Neuronal stem cell (in vitro differentiated cells): ENCODE measurements at regions not wholly inside any gene's neighbourhood (a gene's known extent, or its start where the extent isn't known, plus 50 kb on each side); places are given as distances from the start of the nearest gene placed in this dataset.

Experiments
- DNase-seq: peaks from one replicate; pipeline ENCODE4 v3.0.0-alpha.2; 2013; ENCODE audit warnings: low spot score
- H2AFZ ChIP-seq: one replicate; pipeline ENCODE4 v1.6.1; 2013; ENCODE audit warnings: mild to moderate bottlenecking, low read length, inconsistent platforms
- H2AK5ac ChIP-seq: 2 replicates; pipeline ENCODE4 v1.6.1; 2013; ENCODE audit warnings: low read depth, mild to moderate bottlenecking, inconsistent platforms, low read length, moderate library complexity, mixed read lengths
- H2BK120ac ChIP-seq: 2 replicates; pipeline ENCODE4 v1.6.1; 2013; ENCODE audit warnings: low read depth, mild to moderate bottlenecking, inconsistent platforms, low read length, moderate library complexity, mixed read lengths
- H2BK12ac ChIP-seq: one replicate; pipeline ENCODE4 v1.6.1; 2013; ENCODE audit warnings: low read length, inconsistent platforms
- H2BK15ac ChIP-seq: 2 replicates; pipeline ENCODE4 v1.6.1; 2013; ENCODE audit warnings: mild to moderate bottlenecking, low read length, inconsistent platforms, mixed read lengths
- H2BK5ac ChIP-seq: one replicate; pipeline ENCODE4 v1.6.1; 2013; ENCODE audit warnings: inconsistent platforms, mild to moderate bottlenecking, low read length, moderate library complexity
- H3K14ac ChIP-seq: one replicate; pipeline ENCODE4 v1.6.1; 2013; ENCODE audit warnings: low read length, inconsistent platforms
- H3K18ac ChIP-seq: 2 replicates; pipeline ENCODE4 v1.6.1; 2013; ENCODE audit warnings: low read length, inconsistent platforms
- H3K23ac ChIP-seq: 2 replicates; pipeline ENCODE4 v1.6.1; 2013; ENCODE audit warnings: low read depth, mild to moderate bottlenecking, mixed read lengths, low read length, inconsistent platforms; ENCODE audit not compliant: poor library complexity
- H3K27ac ChIP-seq: replicated peaks from 3 replicates; pipeline ENCODE4 v1.5.1; 2013; ENCODE audit warnings: low read length, inconsistent platforms
- H3K27me3 ChIP-seq, 3 experiments: 2 replicates each; pipeline ENCODE4 v1.6.1; 2013; ENCODE audit warnings: low read length in 3 of 3, mild to moderate bottlenecking in 2 of 3, inconsistent platforms in 1 of 3, low read depth in 1 of 3, mixed read lengths in 1 of 3, moderate library complexity in 1 of 3; ENCODE audit not compliant: control insufficient read depth in 3 of 3, insufficient read depth in 3 of 3
- H3K36me3 ChIP-seq, 2 donors: replicated peaks in 1 of 2; 2 replicates each; pipeline ENCODE4 v1.6.1; 2013; ENCODE audit warnings: low read length in 2 of 2; ENCODE audit not compliant: control insufficient read depth in 2 of 2, insufficient read depth in 2 of 2
- H3K4ac ChIP-seq: 2 replicates; pipeline ENCODE4 v1.6.1; 2013; ENCODE audit warnings: inconsistent platforms, mild to moderate bottlenecking, low read length, moderate library complexity
- H3K4me1 ChIP-seq, 2 donors: 1 replicate in 1 of 2; 2 replicates in 1 of 2; pipeline ENCODE4 v1.6.1; 2013; ENCODE audit warnings: low read length in 2 of 2, low read depth in 1 of 2; ENCODE audit not compliant: control insufficient read depth in 2 of 2, insufficient read depth in 1 of 2
- H3K4me2 ChIP-seq: one replicate; pipeline ENCODE4 v1.6.1; 2013; ENCODE audit warnings: mild to moderate bottlenecking, low read length, inconsistent platforms; ENCODE audit not compliant: insufficient read depth, poor library complexity, severe bottlenecking
- H3K4me3 ChIP-seq, 2 donors: 2 replicates each; pipeline ENCODE4 v1.5.1; 2013; ENCODE audit warnings: low read length in 2 of 2, mild to moderate bottlenecking in 2 of 2, inconsistent platforms in 1 of 2, moderate library complexity in 1 of 2
- H3K79me1 ChIP-seq: one replicate; pipeline ENCODE4 v1.6.1; 2013; ENCODE audit warnings: low read depth, mild to moderate bottlenecking, inconsistent platforms, low read length, moderate library complexity
- H3K9ac ChIP-seq: one replicate; pipeline ENCODE4 v1.6.1; 2013; ENCODE audit warnings: mild to moderate bottlenecking, low read depth, low read length, inconsistent platforms; ENCODE audit not compliant: poor library complexity
- H3K9me3 ChIP-seq, 2 donors: replicated peaks in 1 of 2; 2 replicates each; pipeline versions ENCODE3 to v1.6.1; 2013; ENCODE audit warnings: low read length in 2 of 2, mild to moderate bottlenecking in 2 of 2, inconsistent platforms in 1 of 2, low read depth in 1 of 2, mixed read lengths in 1 of 2, moderate library complexity in 1 of 2; ENCODE audit not compliant: control insufficient read depth in 2 of 2, insufficient read depth in 1 of 2
- H4K8ac ChIP-seq: one replicate; pipeline ENCODE4 v1.6.1; 2013; ENCODE audit warnings: low read depth, mild to moderate bottlenecking, inconsistent platforms, low read length, moderate library complexity
- H4K91ac ChIP-seq: one replicate; pipeline ENCODE4 v1.6.1; 2013; ENCODE audit warnings: low read length, low read depth, mild to moderate bottlenecking, inconsistent platforms; ENCODE audit not compliant: poor library complexity
- WGBS, 2 donors: extraction: QIAGEN DNeasy Blood & Tissue Kit; methylation state at CpG; one replicate each; pipeline ENCODE4 v1.1.7; 2013; ENCODE audit warnings: missing lambda C conversion rate in 2 of 2, mixed read lengths in 1 of 2; ENCODE audit not compliant: insufficient read length in 2 of 2, insufficient replicate concordance in 1 of 2; ENCODE audit errors: extremely low coverage in 2 of 2; 5-methylcytosine and 5-hydroxymethylcytosine counted together

DNA sequence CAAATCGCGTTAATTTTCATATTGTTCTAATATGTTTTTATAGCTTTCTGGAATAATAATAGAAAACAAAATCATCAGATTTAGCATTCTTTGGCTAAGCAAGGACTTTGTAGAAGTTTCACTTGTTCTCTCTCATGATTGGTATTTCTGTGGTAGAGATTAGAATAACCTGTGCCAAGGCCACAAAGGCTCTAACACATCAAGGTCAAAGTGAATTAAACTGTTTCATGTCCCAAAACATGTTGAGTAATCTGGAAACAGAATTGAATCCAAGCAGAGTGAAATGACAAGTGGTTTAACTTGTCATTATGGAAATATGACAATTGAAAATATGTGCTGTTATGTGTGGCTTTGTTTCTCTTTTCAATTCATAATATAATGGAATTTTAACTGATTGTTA, 617.4 kb downstream of the CCDC85A start:
- H2AFZ ChIP-seq: no peak overlapping the region
- no peak overlapping the region for H3K14ac ChIP-seq
- no peak overlapping the region for H3K4me3 ChIP-seq
- no peak for DNase-seq
- no peak overlapping the region for H3K4me2 ChIP-seq
- no peaks in the 10 kb centered on the region for H3K36me3 ChIP-seq
- H2BK120ac ChIP-seq: no peak overlapping the region
- no peak overlapping the region for H3K18ac ChIP-seq
- no peak overlapping the region for H2AK5ac ChIP-seq
- no peaks in the 10 kb centered on the region for H3K4me1 ChIP-seq
- H3K79me1 ChIP-seq: no peaks in the 10 kb centered on the region
- H3K9ac ChIP-seq: no peak overlapping the region
- no peak overlapping the region for H3K4ac ChIP-seq
- H4K91ac ChIP-seq: no peak overlapping the region
- no peak overlapping the region for H3K23ac ChIP-seq
- H3K27ac ChIP-seq: no peak overlapping the region
- H4K8ac ChIP-seq: no peak overlapping the region
- no peaks in the 10 kb centered on the region for H3K9me3 ChIP-seq
- H2BK12ac ChIP-seq: no peak overlapping the region
- no peak overlapping the region for H2BK15ac ChIP-seq
- no peaks in the 10 kb centered on the region for H3K27me3 ChIP-seq
- no CpG with 5 or more reads among the region's 2 CpGs for WGBS, 2 donors
- no peak overlapping the region for H2BK5ac ChIP-seq

DNA sequence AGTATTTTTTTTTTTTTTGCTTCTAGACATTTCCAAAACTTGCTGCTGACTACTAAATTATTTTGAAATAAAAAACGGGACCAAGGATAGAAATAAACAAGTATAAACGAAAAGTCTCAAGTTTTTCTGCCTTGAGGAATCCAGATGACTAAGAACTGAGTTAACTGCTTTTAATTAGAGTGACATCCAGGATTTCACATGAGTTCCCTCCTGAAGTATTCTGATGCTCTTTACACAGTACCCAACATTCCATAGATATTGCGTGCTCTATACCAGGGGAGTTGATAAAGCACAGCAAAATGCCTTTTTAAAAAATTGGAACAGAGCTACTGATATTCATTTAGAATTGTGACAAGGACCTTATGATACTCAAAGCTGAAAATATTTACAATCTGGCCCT, 618.0 kb downstream of the CCDC85A start:
- H4K91ac ChIP-seq: no peak overlapping the region
- no peak overlapping the region for H2AFZ ChIP-seq
- no peak overlapping the region for H2BK12ac ChIP-seq
- no peak overlapping the region for H3K14ac ChIP-seq
- no peak overlapping the region for H4K8ac ChIP-seq
- no peaks in the 10 kb centered on the region for H3K9me3 ChIP-seq
- no peaks in the 10 kb centered on the region for H3K4me1 ChIP-seq
- H3K18ac ChIP-seq: no peak overlapping the region
- H3K4ac ChIP-seq: no peak overlapping the region
- WGBS, 2 donors: no CpG with 5 or more reads among the region's 3 CpGs
- no peak overlapping the region for H2AK5ac ChIP-seq
- no peak for DNase-seq
- H2BK5ac ChIP-seq: no peak overlapping the region
- H2BK15ac ChIP-seq: no peak overlapping the region
- H3K27ac ChIP-seq: no peak overlapping the region
- no peaks in the 10 kb centered on the region for H3K36me3 ChIP-seq
- H2BK120ac ChIP-seq: no peak overlapping the region
- no peak overlapping the region for H3K4me3 ChIP-seq
- H3K9ac ChIP-seq: no peak overlapping the region
- no peaks in the 10 kb centered on the region for H3K27me3 ChIP-seq
- no peak overlapping the region for H3K23ac ChIP-seq
- H3K79me1 ChIP-seq: no peaks in the 10 kb centered on the region
- H3K4me2 ChIP-seq: no peak overlapping the region

DNA sequence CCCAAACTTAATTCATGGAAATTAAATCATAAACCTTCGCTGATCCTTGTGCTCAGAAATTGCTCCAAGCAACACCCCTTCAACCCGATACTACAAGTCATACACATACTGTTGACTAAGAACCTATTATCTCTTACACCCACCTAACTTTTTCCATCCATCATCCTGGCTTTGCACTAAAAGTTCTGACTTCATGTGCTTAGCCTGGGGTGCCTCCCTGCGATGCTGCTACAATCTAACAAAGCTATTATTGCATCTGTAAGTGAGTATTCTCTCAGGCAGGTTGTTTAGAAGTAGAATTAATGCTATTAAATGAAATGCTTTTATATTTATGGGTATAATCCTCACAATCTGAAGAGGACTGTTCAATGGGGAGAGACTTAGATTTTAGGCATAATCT, 619.8 kb downstream of the CCDC85A start:
- no peaks in the 10 kb centered on the region for H3K79me1 ChIP-seq
- no peak overlapping the region for H2AK5ac ChIP-seq
- no peak overlapping the region for H3K23ac ChIP-seq
- H4K8ac ChIP-seq: no peak overlapping the region
- no peak overlapping the region for H3K18ac ChIP-seq
- H3K4ac ChIP-seq: no peak overlapping the region
- H2BK5ac ChIP-seq: no peak overlapping the region
- no peaks in the 10 kb centered on the region for H3K36me3 ChIP-seq
- H3K9me3 ChIP-seq: no peaks in the 10 kb centered on the region
- no peak overlapping the region for H2BK120ac ChIP-seq
- no peak overlapping the region for H4K91ac ChIP-seq
- WGBS, 2 donors: no CpG with 5 or more reads among the region's 3 CpGs
- no peaks in the 10 kb centered on the region for H3K27me3 ChIP-seq
- H3K4me2 ChIP-seq: no peak overlapping the region
- no peak overlapping the region for H3K9ac ChIP-seq
- H3K4me1 ChIP-seq: no peaks in the 10 kb centered on the region
- DNase-seq: no peak
- H2BK15ac ChIP-seq: no peak overlapping the region
- H3K4me3 ChIP-seq: no peak overlapping the region
- H2BK12ac ChIP-seq: no peak overlapping the region
- H3K14ac ChIP-seq: no peak overlapping the region
- H3K27ac ChIP-seq: no peak overlapping the region
- no peak overlapping the region for H2AFZ ChIP-seq

DNA sequence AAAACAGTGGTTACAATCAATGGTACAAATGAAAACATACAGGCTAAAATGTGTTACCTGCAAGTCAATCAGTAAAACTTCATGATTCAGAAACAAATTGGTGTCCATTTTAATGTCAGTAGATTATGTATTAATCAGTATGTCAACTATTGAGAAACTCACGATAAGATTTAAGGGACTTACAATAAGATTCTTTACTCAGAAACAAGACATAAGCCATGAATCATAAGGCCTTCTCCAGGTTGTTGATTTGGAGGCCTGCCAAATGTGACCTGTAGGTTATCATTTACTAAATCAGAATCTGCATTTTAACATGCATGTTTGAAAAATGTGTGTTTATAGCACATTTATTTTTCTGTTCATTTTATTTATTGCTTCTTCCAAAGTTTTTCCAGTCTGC, 623.1 kb downstream of the CCDC85A start:
- H4K91ac ChIP-seq: no peak overlapping the region
- no peaks in the 10 kb centered on the region for H3K4me1 ChIP-seq
- no peak overlapping the region for H2BK120ac ChIP-seq
- no peaks in the 10 kb centered on the region for H3K79me1 ChIP-seq
- H3K18ac ChIP-seq: no peak overlapping the region
- H2BK5ac ChIP-seq: no peak overlapping the region
- no peaks in the 10 kb centered on the region for H3K36me3 ChIP-seq
- H3K9ac ChIP-seq: no peak overlapping the region
- H3K14ac ChIP-seq: no peak overlapping the region
- DNase-seq: no peak
- H2AK5ac ChIP-seq: no peak overlapping the region
- no peak overlapping the region for H3K27ac ChIP-seq
- H3K27me3 ChIP-seq: no peaks in the 10 kb centered on the region
- no peak overlapping the region for H3K23ac ChIP-seq
- H2BK15ac ChIP-seq: no peak overlapping the region
- WGBS, 2 donors: no CpG with 5 or more reads among the region's 1 CpG
- no peaks in the 10 kb centered on the region for H3K9me3 ChIP-seq
- H3K4me3 ChIP-seq: no peak overlapping the region
- H3K4ac ChIP-seq: no peak overlapping the region
- H2BK12ac ChIP-seq: no peak overlapping the region
- H2AFZ ChIP-seq: no peak overlapping the region
- H3K4me2 ChIP-seq: no peak overlapping the region
- H4K8ac ChIP-seq: no peak overlapping the region
